Neural progenitor cell (in vitro differentiated cells): ENCODE measurements at regions not wholly inside any gene's neighbourhood (a gene's known extent, or its start where the extent isn't known, plus 50 kb on each side); places are given as distances from the start of the nearest gene placed in this dataset.

ENCODE experiments used
- DNase-seq: peaks from one replicate; pipeline ENCODE4 v3.0.0-alpha.2; 2016; ENCODE audit warnings: low spot score
- H2AFZ ChIP-seq: fragments of 200-600 bp; sonication (generic); replicated peaks from 2 replicates; pipeline ENCODE4 v1.6.1; 2016; ENCODE audit warnings: antibody characterized with exemption
- H3F3A ChIP-seq: fragments of 200-600 bp; sonication (generic); 2 replicates; pipeline ENCODE4 v1.6.1; 2016; ENCODE audit warnings: antibody characterized with exemption, low read depth
- H3K27ac ChIP-seq: fragments of 200-600 bp; sonication (generic); 2 replicates; pipeline ENCODE4 v1.5.1; 2016; ENCODE audit warnings: mild to moderate bottlenecking
- H3K27me3 ChIP-seq: fragments of 200-600 bp; sonication (generic); 2 replicates; pipeline ENCODE4 v1.6.1; 2016; ENCODE audit warnings: mild to moderate bottlenecking, moderate library complexity
- H3K36me3 ChIP-seq: fragments of 200-600 bp; sonication (generic); 2 replicates; pipeline ENCODE4 v1.5.1; 2016
- H3K4me1 ChIP-seq: fragments of 200-600 bp; sonication (generic); 2 replicates; pipeline ENCODE4 v1.6.1; 2016; ENCODE audit warnings: mixed run types
- H3K4me2 ChIP-seq: fragments of 200-600 bp; sonication (generic); 2 replicates; pipeline ENCODE4 v1.6.1; 2016
- H3K4me3 ChIP-seq: fragments of 200-600 bp; sonication (generic); 2 replicates; pipeline ENCODE4 v1.5.1; 2016
- H3K79me2 ChIP-seq: fragments of 200-600 bp; sonication (generic); 2 replicates; pipeline ENCODE4 v1.6.1; 2016; ENCODE audit warnings: low read depth
- H3K9ac ChIP-seq: fragments of 200-600 bp; sonication (generic); 2 replicates; pipeline ENCODE4 v1.6.1; 2016
- H3K9me3 ChIP-seq: fragments of 200-600 bp; sonication (generic); 2 replicates; pipeline ENCODE4 v1.5.1; 2016; ENCODE audit warnings: low read depth
- H4K20me1 ChIP-seq: fragments of 200-600 bp; sonication (generic); 2 replicates; pipeline ENCODE4 v1.6.1; 2016; ENCODE audit warnings: low read depth
- H3K27ac Mint-ChIP-seq: 3 replicates; pipeline ENCODE4 v1.8.0; 2021; ENCODE audit warnings: mixed read lengths
- H3K27me3 Mint-ChIP-seq: 2 replicates; pipeline ENCODE4 v1.8.0; 2022; ENCODE audit warnings: low read depth, mild to moderate bottlenecking, inconsistent platforms, moderate library complexity, mixed read lengths; ENCODE audit not compliant: insufficient read depth
- H3K36me3 Mint-ChIP-seq: 3 replicates; pipeline ENCODE4 v1.8.0; 2021; ENCODE audit warnings: mixed read lengths
- H3K4me1 Mint-ChIP-seq: 3 replicates; pipeline ENCODE4 v1.8.0; 2021; ENCODE audit warnings: mixed read lengths
- H3K4me3 Mint-ChIP-seq: 3 replicates; pipeline ENCODE4 v1.8.0; 2021; ENCODE audit warnings: mild to moderate bottlenecking, moderate library complexity, mixed read lengths
- H3K9me3 Mint-ChIP-seq: 3 replicates; pipeline ENCODE4 v1.8.0; 2020; ENCODE audit warnings: mixed read lengths
- CTCF ChIP-seq: fragments of 200-600 bp; sonication (generic); IDR thresholded peaks from 2 replicates; pipeline ENCODE4 v1.5.1; 2017; ENCODE audit warnings: antibody characterized with exemption, mild to moderate bottlenecking
- EZH2 ChIP-seq: fragments of 200-600 bp; sonication (generic); IDR thresholded peaks from 2 replicates; pipeline ENCODE4 v1.6.1; 2017; ENCODE audit warnings: antibody characterized with exemption, mild to moderate bottlenecking, moderate library complexity
- EZH2phosphoT487 ChIP-seq: fragments of 200-600 bp; sonication (generic); IDR thresholded peaks from 2 replicates; pipeline ENCODE4 v1.6.1; 2017; ENCODE audit warnings: antibody characterized with exemption

GRCh38 chr11:26909515-26909914 lies 84.4 kb upstream of the FIBIN start:
- TF ChIP-seq EZH2 (no peak), CTCF (no peak)
- H3K27ac Mint-ChIP-seq: no peak overlapping the region

GRCh38 chr11:26909991-26910591 lies 83.8 kb upstream of the FIBIN start:
- Mint-ChIP-seq H3K4me1 (peaks cover 4% of the 10 kb centered on the region), H3K27me3 (no peaks in the 10 kb centered on the region), H3K36me3 (no peaks in the 10 kb centered on the region), H3K27ac (no peak overlapping the region), H3K9me3 (no peaks in the 10 kb centered on the region), H3K4me3 (no peak overlapping the region)
- no peaks in the 10 kb centered on the region for H4K20me1 ChIP-seq
- peaks cover 2% of the 10 kb centered on the region for H3F3A ChIP-seq
- H2AFZ ChIP-seq: no peak overlapping the region
- H3K27me3 ChIP-seq: no peaks in the 10 kb centered on the region
- no peak overlapping the region for H3K9ac ChIP-seq
- H3K4me3 ChIP-seq: no peak overlapping the region
- no peak overlapping the region for H3K27ac ChIP-seq
- H3K4me1 ChIP-seq: peaks cover 3% of the 10 kb centered on the region
- no peak overlapping the region for H3K4me2 ChIP-seq
- no peaks in the 10 kb centered on the region for H3K36me3 ChIP-seq
- H3K79me2 ChIP-seq: no peaks in the 10 kb centered on the region
- TF ChIP-seq CTCF: no peak
- DNase-seq: no peak
- H3K9me3 ChIP-seq: no peaks in the 10 kb centered on the region

More at GRCh38 chr11:26909515-26909914, 84.4 kb upstream of the FIBIN start:
- Histone ChIP-seq H3K4me1 (peaks cover 9% of the 10 kb centered on the region), H3K36me3 (no peaks in the 10 kb centered on the region), H3K27me3 (no peaks in the 10 kb centered on the region), H3K9ac (no peak overlapping the region), H2AFZ (no peak overlapping the region), H3F3A (peaks cover 8% of the 10 kb centered on the region), H3K4me3 (no peak overlapping the region), H4K20me1 (no peaks in the 10 kb centered on the region), H3K79me2 (no peaks in the 10 kb centered on the region), H3K4me2 (no peak overlapping the region), H3K9me3 (no peaks in the 10 kb centered on the region), H3K27ac (no peak overlapping the region)
- H3K4me3 Mint-ChIP-seq: no peak overlapping the region
- no peaks in the 10 kb centered on the region for H3K36me3 Mint-ChIP-seq
- peaks cover 4% of the 10 kb centered on the region for H3K4me1 Mint-ChIP-seq
- H3K27me3 Mint-ChIP-seq: no peaks in the 10 kb centered on the region
- no peak for DNase-seq
- H3K9me3 Mint-ChIP-seq: no peaks in the 10 kb centered on the region

GRCh38 chr11:26914968-26915367 lies 78.9 kb upstream of the FIBIN start:
- Histone ChIP-seq H3K9ac (no peak overlapping the region), H3K4me2 (no peak overlapping the region), H3K36me3 (no peaks in the 10 kb centered on the region), H3K4me1 (no peaks in the 10 kb centered on the region), H3K9me3 (no peaks in the 10 kb centered on the region), H3K4me3 (no peak overlapping the region), H3K27me3 (no peaks in the 10 kb centered on the region), H3F3A (no peaks in the 10 kb centered on the region), H4K20me1 (no peaks in the 10 kb centered on the region), H3K79me2 (no peaks in the 10 kb centered on the region), H3K27ac (no peak overlapping the region), H2AFZ (no peak overlapping the region)
- Mint-ChIP-seq H3K9me3 (no peaks in the 10 kb centered on the region), H3K36me3 (no peaks in the 10 kb centered on the region), H3K4me3 (no peak overlapping the region), H3K27me3 (peaks cover 2% of the 10 kb centered on the region), H3K27ac (no peak overlapping the region), H3K4me1 (no peaks in the 10 kb centered on the region)
- DNase-seq: no peak
- no peak for TF ChIP-seq EZH2
- TF ChIP-seq EZH2phosphoT487: no peak
- no peak for TF ChIP-seq CTCF
